ENCODE measurements at regions not wholly inside any gene's neighbourhood (a gene's known extent, or its start where the extent isn't known, plus 50 kb on each side); places are given as distances from the start of the nearest gene placed in this dataset.

- no peak for DNase-seq (ENCODE audit: low spot score)
Observed at GRCh38 chr7:142331941-142332340, 74.1 kb upstream of the PRSS58 start.

GRCh38 chr7:142329062-142329790, 71.4 kb upstream of the PRSS58 start:
- no peak for DNase-seq (ENCODE audit: low spot score)

DNA sequence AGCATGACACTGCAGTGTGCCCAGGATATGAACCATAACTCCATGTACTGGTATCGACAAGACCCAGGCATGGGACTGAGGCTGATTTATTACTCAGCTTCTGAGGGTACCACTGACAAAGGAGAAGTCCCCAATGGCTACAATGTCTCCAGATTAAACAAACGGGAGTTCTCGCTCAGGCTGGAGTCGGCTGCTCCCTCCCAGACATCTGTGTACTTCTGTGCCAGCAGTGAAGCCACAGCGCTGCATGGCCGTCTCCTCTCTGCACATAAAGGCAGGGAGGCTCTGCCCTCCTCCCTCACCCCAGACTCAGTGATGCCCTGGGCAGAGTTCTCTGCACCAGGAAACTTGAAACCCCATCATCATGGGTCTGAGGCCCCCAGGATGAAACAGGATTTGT, 70.7 kb upstream of the PRSS58 start:
- DNase-seq (ENCODE audit: low spot score) = no peak

- DNase-seq (ENCODE audit: low spot score) = no peak
Observed at GRCh38 chr7:142327628-142328405, 70.0 kb upstream of the PRSS58 start.

GRCh38 chr7:142323706-142324105, 65.8 kb upstream of the PRSS58 start:
- DNase-seq (ENCODE audit: low spot score) = no peak

DNA sequence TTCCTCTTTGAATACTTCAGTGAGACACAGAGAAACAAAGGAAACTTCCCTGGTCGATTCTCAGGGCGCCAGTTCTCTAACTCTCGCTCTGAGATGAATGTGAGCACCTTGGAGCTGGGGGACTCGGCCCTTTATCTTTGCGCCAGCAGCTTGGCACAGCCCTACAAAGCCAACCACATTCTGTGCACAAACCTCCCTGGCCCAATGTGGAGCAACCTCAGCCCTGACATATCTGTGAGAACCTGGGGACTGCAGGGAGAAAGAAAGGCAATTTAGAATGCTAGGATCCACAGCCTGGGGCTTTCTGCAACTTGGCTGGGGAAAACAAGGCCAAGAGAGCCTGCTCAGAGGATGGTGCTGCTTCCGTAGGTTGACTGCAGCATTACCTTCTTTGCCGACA, 63.5 kb upstream of the PRSS58 start:
- DNase-seq (ENCODE audit: low spot score) = no peak

- DNase-seq (ENCODE audit: low spot score) = no peak
Observed at GRCh38 chr7:142320883-142321282, 63.0 kb upstream of the PRSS58 start.

- no peak for DNase-seq (ENCODE audit: low spot score)
Observed at GRCh38 chr7:142319970-142320369, 62.1 kb upstream of the PRSS58 start.

- no peak for DNase-seq (ENCODE audit: low spot score)
Observed at GRCh38 chr7:142314281-142314680, 56.4 kb upstream of the PRSS58 start.

- no peak for DNase-seq (ENCODE audit: low spot score)
Observed at GRCh38 chr7:142313528-142313927, 55.7 kb upstream of the PRSS58 start.

GRCh38 chr7:142311876-142312275, 54.0 kb upstream of the PRSS58 start:
- no peak for DNase-seq (ENCODE audit: low spot score)

DNA sequence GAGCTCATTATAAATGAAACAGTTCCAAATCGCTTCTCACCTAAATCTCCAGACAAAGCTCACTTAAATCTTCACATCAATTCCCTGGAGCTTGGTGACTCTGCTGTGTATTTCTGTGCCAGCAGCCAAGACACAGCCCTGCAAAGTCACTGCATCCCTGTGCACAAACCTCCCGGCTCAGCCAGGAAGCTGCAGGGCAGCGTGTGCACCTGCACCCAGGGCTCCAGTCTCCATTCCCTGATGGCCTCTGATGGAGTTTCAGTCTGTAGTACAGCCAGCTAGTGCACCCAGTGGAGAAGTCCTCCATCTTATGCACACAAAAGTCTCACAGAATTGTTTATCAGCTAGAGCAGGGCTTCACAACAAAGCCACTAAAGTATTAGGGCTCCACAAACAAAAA, 51.1 kb upstream of the PRSS58 start:
- no peak for DNase-seq (ENCODE audit: low spot score)

DNA sequence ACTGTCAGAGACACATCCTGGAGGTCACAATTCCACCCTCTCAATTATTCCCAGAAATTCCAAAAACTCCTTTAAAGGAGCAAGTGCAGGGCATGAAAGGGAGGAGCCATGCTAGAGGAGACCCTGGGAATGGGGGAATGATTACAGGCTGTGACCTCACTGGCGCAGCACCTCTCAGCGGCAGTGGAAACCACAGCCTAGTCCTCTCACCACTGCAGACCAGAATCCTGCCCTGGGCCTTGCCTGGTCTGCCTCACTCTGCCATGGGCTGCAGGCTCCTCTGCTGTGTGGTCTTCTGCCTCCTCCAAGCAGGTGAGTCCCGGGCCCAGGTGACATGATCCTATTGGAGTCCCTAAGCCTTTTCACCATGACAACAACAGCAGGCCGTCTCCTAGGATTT, 50.5 kb upstream of the PRSS58 start:
- DNase-seq (ENCODE audit: low spot score) = no peak

Measured in AG08396 (cell line).